OCI-LY7 (cell line): ENCODE measurements at regions not wholly inside any gene's neighbourhood (a gene's known extent, or its start where the extent isn't known, plus 50 kb on each side); places are given as distances from the start of the nearest gene placed in this dataset.

Source experiments
- EZH2phosphoT487 ChIP-seq: fragments of 200-600 bp; sonication (generic); IDR thresholded peaks from 2 replicates; pipeline ENCODE4 v1.6.1; 2018; ENCODE audit warnings: low read depth, borderline replicate concordance, mild to moderate bottlenecking, mixed run types, antibody characterized with exemption, low read length, moderate library complexity, mixed read lengths
- TF ChIP-seq, protein P1 (sequence below): fragments of 200-600 bp; sonication (generic); conservative IDR thresholded peaks from 2 replicates; pipeline ENCODE4 v1.5.1; 2014; ENCODE audit warnings: mild to moderate bottlenecking, antibody characterized with exemption, low read length, moderate library complexity, mixed read lengths

DNA sequence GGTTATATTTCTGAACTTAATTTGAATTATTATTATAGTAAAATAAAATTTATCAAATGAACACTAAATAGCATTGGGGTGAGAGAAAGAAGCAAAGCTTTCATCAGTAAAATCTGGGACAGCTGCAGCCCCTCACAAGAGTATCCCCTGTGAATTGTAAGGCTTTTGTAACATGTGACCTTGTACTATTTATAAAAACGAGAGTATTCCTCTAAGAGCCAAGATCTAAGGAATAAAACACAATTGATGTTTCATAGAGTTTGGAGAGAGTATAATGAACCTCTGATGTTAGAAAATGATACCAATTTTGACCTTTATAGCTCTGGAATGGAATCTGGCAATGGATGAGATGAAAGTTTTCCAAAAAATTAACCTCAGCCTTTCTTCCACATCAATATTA lies 617.2 kb upstream of the ID4 start:
- TF ChIP-seq, protein P1, sequence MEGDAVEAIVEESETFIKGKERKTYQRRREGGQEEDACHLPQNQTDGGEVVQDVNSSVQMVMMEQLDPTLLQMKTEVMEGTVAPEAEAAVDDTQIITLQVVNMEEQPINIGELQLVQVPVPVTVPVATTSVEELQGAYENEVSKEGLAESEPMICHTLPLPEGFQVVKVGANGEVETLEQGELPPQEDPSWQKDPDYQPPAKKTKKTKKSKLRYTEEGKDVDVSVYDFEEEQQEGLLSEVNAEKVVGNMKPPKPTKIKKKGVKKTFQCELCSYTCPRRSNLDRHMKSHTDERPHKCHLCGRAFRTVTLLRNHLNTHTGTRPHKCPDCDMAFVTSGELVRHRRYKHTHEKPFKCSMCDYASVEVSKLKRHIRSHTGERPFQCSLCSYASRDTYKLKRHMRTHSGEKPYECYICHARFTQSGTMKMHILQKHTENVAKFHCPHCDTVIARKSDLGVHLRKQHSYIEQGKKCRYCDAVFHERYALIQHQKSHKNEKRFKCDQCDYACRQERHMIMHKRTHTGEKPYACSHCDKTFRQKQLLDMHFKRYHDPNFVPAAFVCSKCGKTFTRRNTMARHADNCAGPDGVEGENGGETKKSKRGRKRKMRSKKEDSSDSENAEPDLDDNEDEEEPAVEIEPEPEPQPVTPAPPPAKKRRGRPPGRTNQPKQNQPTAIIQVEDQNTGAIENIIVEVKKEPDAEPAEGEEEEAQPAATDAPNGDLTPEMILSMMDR = no peak
- no peak for TF ChIP-seq EZH2phosphoT487
